Ovary (tissue), 3 donors: ENCODE measurements at regions not wholly inside any gene's neighbourhood (a gene's known extent, or its start where the extent isn't known, plus 50 kb on each side); places are given as distances from the start of the nearest gene placed in this dataset.
"Not testable (repeated sequence)": the region's sequence is repeated elsewhere in the genome, so short reads cannot be mapped to it uniquely, and the experiment has no call there.

ENCODE experiments used
- CTCF ChIP-seq, 3 donors: fragments of 450-650 bp in 2 of 3; fragments of 200-600 bp in 1 of 3; IDR thresholded peaks; one replicate each; pipeline versions ENCODE4 v1.5.1 to v1.8.0; 2016 to 2022; ENCODE audit warnings: antibody characterized with exemption in 3 of 3, mild to moderate bottlenecking in 1 of 3
- POLR2A ChIP-seq: fragments of 450-650 bp; IDR thresholded peaks from one replicate; pipeline ENCODE4 v1.6.1; 2017; ENCODE audit warnings: antibody characterized with exemption, mild to moderate bottlenecking, moderate library complexity
- donor health status: DM: no; HTN: no; CAD: no.

GRCh38 chr2:111313711-111314110 is 193.0 kb downstream of the BCL2L11 start:
- TF ChIP-seq POLR2A; CTCF (IDR thresholded peaks at IDR 0.05): not testable (repeated sequence)
